Liver (tissue), 8 donors: ENCODE measurements at regions not wholly inside any gene's neighbourhood (a gene's known extent, or its start where the extent isn't known, plus 50 kb on each side); places are given as distances from the start of the nearest gene placed in this dataset.

Source experiments
- DNase-seq: peaks from one replicate; pipeline ENCODE4 v3.0.0-alpha.2; 2017; ENCODE audit warnings: low spot score
- H3K27ac ChIP-seq, 2 donors: one replicate each; pipeline ENCODE4 v1.7.0; 2013; ENCODE audit warnings: inconsistent platforms in 2 of 2, low read length in 2 of 2, control low read depth in 1 of 2, low read depth in 1 of 2, mild to moderate bottlenecking in 1 of 2
- H3K27me3 ChIP-seq, 4 donors: one replicate each; pipeline versions ENCODE4 v1.6.1 to v1.7.0; 2013; ENCODE audit warnings: low read length in 3 of 4, inconsistent platforms in 1 of 4, mild to moderate bottlenecking in 1 of 4, moderate library complexity in 1 of 4; ENCODE audit not compliant: control insufficient read depth in 4 of 4, insufficient read depth in 4 of 4
- H3K36me3 ChIP-seq, 4 donors: one replicate each; pipeline versions ENCODE4 v1.6.1 to v1.7.0; 2013; ENCODE audit warnings: low read length in 3 of 4, mild to moderate bottlenecking in 3 of 4, low read depth in 1 of 4, moderate library complexity in 1 of 4; ENCODE audit not compliant: control insufficient read depth in 4 of 4, insufficient read depth in 3 of 4
- H3K4me1 ChIP-seq, 4 donors: one replicate each; pipeline versions ENCODE4 v1.6.1 to v1.7.0; 2013; ENCODE audit warnings: low read length in 3 of 4, mild to moderate bottlenecking in 3 of 4, moderate library complexity in 1 of 4; ENCODE audit not compliant: control insufficient read depth in 4 of 4, insufficient read depth in 4 of 4
- H3K4me3 ChIP-seq, 3 donors: one replicate each; pipeline versions ENCODE4 v1.6.1 to v1.7.0; 2013; ENCODE audit warnings: low read length in 3 of 3, control low read depth in 1 of 3, low read depth in 1 of 3, mild to moderate bottlenecking in 1 of 3
- H3K9ac ChIP-seq, 2 donors: one replicate each; pipeline ENCODE4 v1.7.0; 2013; ENCODE audit warnings: low read length in 2 of 2, mild to moderate bottlenecking in 2 of 2, moderate library complexity in 2 of 2, control low read depth in 1 of 2, low read depth in 1 of 2
- H3K9me3 ChIP-seq, 4 donors: one replicate each; pipeline versions ENCODE4 v1.6.1 to v1.7.0; 2013; ENCODE audit warnings: low read length in 3 of 4; ENCODE audit not compliant: control insufficient read depth in 4 of 4
- ATF3 ChIP-seq: IDR thresholded peaks from 2 replicates; pipeline ENCODE4 v1.6.1; 2016; ENCODE audit warnings: antibody characterized with exemption
- CTCF ChIP-seq: fragments of 150-350 bp; IDR thresholded peaks from 2 replicates; pipeline ENCODE4 v1.5.1; 2017; ENCODE audit warnings: improper control_type of control experiment, low read depth, low read length; ENCODE audit not compliant: missing input control
- EGR1 ChIP-seq, 2 donors: IDR thresholded peaks; 2 replicates each; pipeline ENCODE4 v1.6.1; 2016 to 2018; ENCODE audit warnings: antibody characterized with exemption in 2 of 2, low read depth in 2 of 2
- FOXA1 ChIP-seq: IDR thresholded peaks from 2 replicates; pipeline ENCODE4 v1.6.1; 2016; ENCODE audit warnings: antibody characterized with exemption
- FOXA2 ChIP-seq: IDR thresholded peaks from 2 replicates; pipeline ENCODE4 v1.6.1; 2016; ENCODE audit warnings: antibody characterized with exemption
- GABPA ChIP-seq, 2 donors: IDR thresholded peaks in 1 of 2; conservative IDR thresholded peaks in 1 of 2; 2 replicates each; pipeline ENCODE4 v1.6.1; 2016; ENCODE audit warnings: antibody characterized with exemption in 2 of 2, mild to moderate bottlenecking in 1 of 2, moderate library complexity in 1 of 2
- HNF4A ChIP-seq, 2 donors: conservative IDR thresholded peaks; 2 replicates each; pipeline ENCODE4 v1.6.1; 2016; ENCODE audit warnings: antibody characterized with exemption in 2 of 2, mild to moderate bottlenecking in 2 of 2
- HNF4G ChIP-seq: IDR thresholded peaks from 2 replicates; pipeline ENCODE4 v1.6.1; 2016; ENCODE audit warnings: antibody characterized with exemption
- NR2F2 ChIP-seq: IDR thresholded peaks from 2 replicates; pipeline ENCODE4 v1.6.1; 2016; ENCODE audit warnings: antibody characterized with exemption
- RAD21 ChIP-seq, 2 donors: IDR thresholded peaks; 2 replicates each; pipeline ENCODE4 v1.6.1; 2016; ENCODE audit warnings: antibody characterized with exemption in 2 of 2, mild to moderate bottlenecking in 2 of 2
- REST ChIP-seq: IDR thresholded peaks from 2 replicates; pipeline ENCODE4 v1.6.1; 2016; ENCODE audit warnings: antibody characterized with exemption, mild to moderate bottlenecking
- RXRA ChIP-seq, 2 donors: IDR thresholded peaks; 2 replicates each; pipeline ENCODE4 v1.6.1; 2017 to 2018; ENCODE audit warnings: antibody characterized with exemption in 2 of 2, mild to moderate bottlenecking in 1 of 2
- SP1 ChIP-seq: IDR thresholded peaks from 2 replicates; pipeline ENCODE4 v1.6.1; 2018; ENCODE audit warnings: antibody characterized with exemption, mild to moderate bottlenecking
- TAF1 ChIP-seq: conservative IDR thresholded peaks from 2 replicates; pipeline ENCODE4 v1.6.1; 2016; ENCODE audit warnings: antibody characterized with exemption, mild to moderate bottlenecking
- YY1 ChIP-seq: IDR thresholded peaks from 2 replicates; pipeline ENCODE4 v1.6.1; 2016; ENCODE audit warnings: antibody characterized with exemption, mild to moderate bottlenecking
- WGBS: extraction: QIAGEN DNeasy Blood & Tissue Kit; methylation state at CpG from one replicate; pipeline ENCODE4 v1.1.7; 2013; 5-methylcytosine and 5-hydroxymethylcytosine counted together
- TF ChIP-seq, protein P1 (sequence below): IDR thresholded peaks from 2 replicates; pipeline ENCODE4 v1.6.1; 2016; ENCODE audit warnings: antibody characterized with exemption
- donor health status: healthy.
- donor health status: healthy.
- donor health status: healthy.
- donor health status: healthy.
- donor health status: healthy.

GRCh38 chr5:91244380-91245073 lies 138.6 kb downstream of the ARRDC3 start:
- Histone ChIP-seq H3K36me3 (no peaks in the 10 kb centered on the region), H3K9me3 (no peaks in the 10 kb centered on the region), H3K27me3 (no peaks in the 10 kb centered on the region), H3K27ac (no peak overlapping the region), H3K4me1 (no peaks in the 10 kb centered on the region), H3K9ac (no peak overlapping the region), H3K4me3 (no peak overlapping the region)
- WGBS = 91% methylated on average over 6 of the region's 6 CpGs
- no peak for DNase-seq
- TF ChIP-seq EGR1 (IDR thresholded peaks at IDR 0.05; ENCODE audit: low read depth in 2 of 2) (no peak), REST (no peak), FOXA1 (no peak), YY1 (no peak), TAF1 (no peak)

DNA sequence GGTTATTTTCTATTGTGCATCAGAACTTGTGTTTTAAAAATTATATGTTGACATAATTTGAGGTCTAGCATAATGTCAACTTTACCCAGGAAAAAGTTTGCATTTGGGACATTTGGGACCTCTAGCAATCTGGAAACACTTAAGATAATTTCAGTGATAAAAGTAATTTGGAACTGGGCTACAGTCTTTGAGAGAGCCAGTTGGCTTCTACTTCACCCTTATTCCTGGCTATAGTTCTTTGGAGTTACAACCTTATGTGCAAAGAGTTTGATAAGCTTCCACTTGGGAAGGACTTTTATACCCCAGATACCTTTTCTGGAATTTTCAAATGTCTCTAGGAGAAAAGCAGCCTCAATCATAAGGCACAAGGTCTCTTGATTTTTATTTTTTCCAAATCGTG lies 139.3 kb downstream of the ARRDC3 start:
- no peaks in the 10 kb centered on the region for H3K36me3 ChIP-seq
- WGBS = 92% methylated on average over 1 of the region's 1 CpG
- no peak for DNase-seq
- no peak overlapping the region for H3K4me3 ChIP-seq
- no peaks in the 10 kb centered on the region for H3K4me1 ChIP-seq
- TF ChIP-seq GABPA (IDR thresholded peaks at IDR 0.05 in 1 of 2, conservative IDR thresholded peaks at IDR 0.05 in 1 of 2) (no peak), HNF4G (no peak)
- H3K9me3 ChIP-seq = no peaks in the 10 kb centered on the region
- no peaks in the 10 kb centered on the region for H3K27me3 ChIP-seq
- no peak overlapping the region for H3K9ac ChIP-seq
- no peak overlapping the region for H3K27ac ChIP-seq

GRCh38 chr5:91243286-91243685 lies 139.8 kb downstream of the ARRDC3 start:
- Histone ChIP-seq H3K9ac (no peak overlapping the region), H3K4me1 (no peaks in the 10 kb centered on the region), H3K36me3 (no peaks in the 10 kb centered on the region), H3K9me3 (no peaks in the 10 kb centered on the region), H3K4me3 (no peak overlapping the region), H3K27me3 (no peaks in the 10 kb centered on the region), H3K27ac (no peak overlapping the region)
- DNase-seq = no peak
- TF ChIP-seq YY1 (no peak), RXRA (IDR thresholded peaks at IDR 0.05) (no peak), FOXA2 (no peak), ATF3 (no peak), RAD21 (IDR thresholded peaks at IDR 0.05) (no peak), GABPA (IDR thresholded peaks at IDR 0.05 in 1 of 2, conservative IDR thresholded peaks at IDR 0.05 in 1 of 2) (no peak), SP1 (no peak), REST (no peak), FOXA1 (no peak), EGR1 (IDR thresholded peaks at IDR 0.05; ENCODE audit: low read depth in 2 of 2) (no peak), HNF4G (no peak), NR2F2 (no peak), HNF4A (conservative IDR thresholded peaks at IDR 0.05) (no peak), CTCF (no peak)
- TF ChIP-seq, protein P1, sequence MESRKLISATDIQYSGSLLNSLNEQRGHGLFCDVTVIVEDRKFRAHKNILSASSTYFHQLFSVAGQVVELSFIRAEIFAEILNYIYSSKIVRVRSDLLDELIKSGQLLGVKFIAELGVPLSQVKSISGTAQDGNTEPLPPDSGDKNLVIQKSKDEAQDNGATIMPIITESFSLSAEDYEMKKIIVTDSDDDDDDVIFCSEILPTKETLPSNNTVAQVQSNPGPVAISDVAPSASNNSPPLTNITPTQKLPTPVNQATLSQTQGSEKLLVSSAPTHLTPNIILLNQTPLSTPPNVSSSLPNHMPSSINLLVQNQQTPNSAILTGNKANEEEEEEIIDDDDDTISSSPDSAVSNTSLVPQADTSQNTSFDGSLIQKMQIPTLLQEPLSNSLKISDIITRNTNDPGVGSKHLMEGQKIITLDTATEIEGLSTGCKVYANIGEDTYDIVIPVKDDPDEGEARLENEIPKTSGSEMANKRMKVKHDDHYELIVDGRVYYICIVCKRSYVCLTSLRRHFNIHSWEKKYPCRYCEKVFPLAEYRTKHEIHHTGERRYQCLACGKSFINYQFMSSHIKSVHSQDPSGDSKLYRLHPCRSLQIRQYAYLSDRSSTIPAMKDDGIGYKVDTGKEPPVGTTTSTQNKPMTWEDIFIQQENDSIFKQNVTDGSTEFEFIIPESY = no peak
